ENCODE measurements at regions not wholly inside any gene's neighbourhood (a gene's known extent, or its start where the extent isn't known, plus 50 kb on each side); places are given as distances from the start of the nearest gene placed in this dataset.

DNA sequence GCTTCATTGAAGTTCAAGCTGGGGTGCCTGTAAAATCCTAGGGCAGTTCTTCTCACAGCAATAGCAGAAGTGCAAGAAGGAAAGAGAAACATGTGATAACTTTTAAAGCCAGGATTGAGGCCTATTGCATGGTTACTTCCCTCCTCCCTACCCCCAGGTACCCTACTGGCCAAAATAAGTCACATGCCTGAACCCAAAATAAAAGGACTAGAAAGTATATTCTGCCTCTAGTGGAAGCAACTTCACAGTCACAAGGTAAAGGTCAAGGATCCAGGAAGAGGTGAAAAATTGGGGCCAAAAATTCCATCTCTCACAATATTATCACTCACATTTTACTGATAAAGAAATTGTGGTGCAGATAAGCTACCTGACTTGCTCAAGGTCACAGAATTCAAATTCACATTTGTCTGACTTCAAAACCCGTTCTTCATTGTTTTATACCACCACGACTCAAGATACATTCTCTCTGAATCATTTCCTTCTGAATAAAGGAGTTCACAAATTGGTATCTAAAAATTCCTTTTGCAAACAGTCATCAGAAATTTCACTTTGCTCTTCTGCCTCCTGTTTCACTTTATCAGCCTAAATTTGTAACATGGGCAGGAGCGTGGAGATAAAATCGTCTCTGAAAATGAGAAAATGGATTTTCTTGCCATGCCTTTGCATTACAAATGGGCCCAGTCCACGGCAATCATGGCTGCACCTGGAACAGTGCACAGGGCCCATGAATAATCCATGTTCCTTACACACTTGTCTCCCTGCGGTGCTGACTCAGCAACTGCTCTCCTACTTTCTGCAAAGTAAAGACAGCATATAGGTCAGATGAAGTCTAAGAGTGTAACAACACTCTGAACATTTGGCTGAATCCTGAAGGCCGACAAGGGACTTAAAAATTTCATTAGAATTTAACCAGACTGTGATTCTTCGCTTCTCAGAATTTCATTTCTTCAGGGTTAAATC, 485.3 kb upstream of the NFIA start:
- DNase-seq (ENCODE audit: low read depth in 3 of 3) = no peak

DNA sequence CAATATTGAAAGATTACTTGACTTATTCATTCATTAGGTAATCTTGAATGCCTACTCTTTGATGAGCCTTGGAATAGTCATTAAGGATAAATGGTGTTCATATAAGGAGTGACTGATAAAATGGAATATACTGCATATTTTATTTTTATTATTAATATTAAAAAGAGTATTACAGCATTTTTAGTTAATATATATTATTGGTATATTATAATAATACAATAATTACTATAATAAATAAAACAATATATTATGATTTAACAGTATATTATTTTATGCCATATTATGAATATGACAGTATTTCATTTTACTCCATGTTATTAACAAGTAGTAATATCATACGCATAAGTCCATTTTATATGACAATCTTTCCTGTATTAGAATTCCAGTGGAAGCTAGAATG, 490.8 kb upstream of the NFIA start:
- DNase-seq (ENCODE audit: low read depth in 3 of 3) = no peak

- no peak for DNase-seq (ENCODE audit: low read depth in 3 of 3)
Observed at GRCh38 chr1:60589916-60590315, 492.4 kb upstream of the NFIA start.

GRCh38 chr1:60589046-60589748, 493.2 kb upstream of the NFIA start:
- no peak for DNase-seq (ENCODE audit: low read depth in 3 of 3)

GRCh38 chr1:60584371-60584770, 498.0 kb upstream of the NFIA start:
- no peak for DNase-seq (ENCODE audit: low read depth in 3 of 3)

DNA sequence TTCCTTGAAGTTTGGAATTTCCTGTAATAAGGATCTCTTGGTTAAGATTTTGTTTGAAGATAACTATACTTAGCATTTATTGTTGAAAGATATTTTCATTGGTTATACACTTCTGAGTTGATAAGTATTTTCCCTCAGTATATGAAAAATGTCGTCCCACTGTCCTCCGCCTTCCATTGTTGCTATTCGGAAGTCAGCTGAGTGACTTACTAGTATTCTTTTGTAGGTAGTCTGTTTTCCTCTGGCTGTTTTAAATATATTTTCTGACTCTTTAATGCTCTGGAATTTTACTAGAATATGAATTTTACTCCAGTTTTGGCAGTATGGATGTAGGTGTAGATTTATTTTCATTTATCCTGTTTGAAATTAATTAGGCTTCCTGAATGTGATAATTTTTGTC, 498.7 kb upstream of the NFIA start:
- no peak for DNase-seq (ENCODE audit: low read depth in 3 of 3)

GRCh38 chr1:60581455-60582220, 500.7 kb upstream of the NFIA start:
- DNase-seq (ENCODE audit: low read depth in 3 of 3) = no peak

GRCh38 chr1:60577029-60577428, 503.5 kb upstream of the C1orf87 start:
- DNase-seq (ENCODE audit: low read depth in 3 of 3) = no peak

DNA sequence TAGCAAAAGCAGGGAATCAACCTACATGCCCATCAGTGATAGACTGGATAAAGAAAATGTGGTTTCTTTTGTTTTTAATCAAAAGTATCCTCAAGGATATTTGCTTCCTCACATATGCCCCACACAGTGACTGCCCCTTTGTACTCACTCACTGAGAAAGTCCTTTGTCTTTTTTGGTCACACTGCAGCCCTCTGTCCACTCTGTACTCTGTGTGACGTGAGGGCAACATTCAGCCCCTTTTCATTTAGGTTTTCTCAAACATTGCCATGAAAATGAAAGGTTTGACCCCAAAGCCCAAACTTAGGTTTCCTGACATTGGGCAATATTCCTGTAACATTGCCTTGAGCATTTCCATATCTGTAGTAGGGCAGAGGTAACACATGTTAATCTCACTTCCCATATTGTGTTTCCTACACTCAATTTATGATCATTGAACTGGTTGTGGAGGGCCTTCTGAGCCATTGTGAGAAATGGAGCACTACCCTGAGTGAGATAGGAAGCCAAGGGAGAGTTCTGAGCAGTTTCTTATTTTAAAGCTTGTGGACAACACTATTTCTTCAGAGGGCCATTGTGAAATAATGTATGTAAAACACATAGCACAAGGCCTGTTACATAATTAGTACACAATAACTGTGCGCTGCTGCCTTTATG, 501.9 kb upstream of the C1orf87 start:
- no peak for DNase-seq (ENCODE audit: low read depth in 3 of 3)

DNA sequence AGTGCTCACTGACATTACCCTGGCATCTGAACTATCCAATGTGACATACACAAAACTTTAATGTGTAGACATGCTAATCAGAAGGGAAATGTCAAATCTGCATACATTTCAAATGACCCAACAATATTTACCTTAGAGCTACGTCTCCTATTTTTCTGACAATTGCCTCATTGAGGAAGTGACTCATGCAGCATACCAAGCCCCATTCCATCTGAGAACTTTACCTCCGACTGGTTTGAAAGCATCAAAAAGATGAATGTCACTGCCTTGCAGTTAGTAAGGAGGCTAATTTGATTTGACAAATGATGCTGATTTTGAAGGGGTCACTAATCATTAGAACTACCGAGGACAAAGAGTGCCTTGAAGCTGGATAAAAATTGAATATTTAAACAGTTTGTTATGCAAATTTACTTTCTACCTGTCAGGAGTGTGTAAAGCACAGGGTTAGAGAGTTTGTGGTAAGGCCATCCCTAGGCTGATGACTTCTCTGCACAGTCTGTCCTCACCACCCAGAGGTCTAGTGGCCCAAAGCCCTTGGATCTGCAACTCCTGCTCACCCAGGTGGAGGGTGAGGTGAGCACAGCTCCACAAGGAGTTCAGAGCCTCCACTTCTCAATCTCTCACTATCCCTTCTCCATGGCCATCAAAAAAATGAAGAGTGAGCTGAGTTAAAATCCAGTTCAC, 500.3 kb upstream of the C1orf87 start:
- DNase-seq (ENCODE audit: low read depth in 3 of 3) = no peak

DNA sequence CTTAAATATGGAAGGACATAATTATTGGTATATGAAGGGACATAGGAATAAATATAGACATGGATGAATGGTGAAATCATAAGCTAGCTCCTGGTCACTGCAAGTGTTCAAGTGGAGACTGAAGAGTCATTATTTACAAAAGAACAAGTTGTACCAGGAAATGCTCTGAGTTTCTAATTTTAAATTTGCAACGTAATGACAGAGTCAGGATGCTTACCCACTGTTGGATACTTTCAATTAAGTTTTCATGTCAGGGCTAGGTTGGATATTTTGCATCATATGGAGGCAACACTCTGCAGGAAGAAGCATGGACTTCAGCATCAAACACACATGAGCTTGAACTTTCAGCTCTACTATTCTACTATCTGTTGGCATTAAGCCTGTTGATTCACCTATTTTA, 499.6 kb upstream of the C1orf87 start:
- no peak for DNase-seq (ENCODE audit: low read depth in 3 of 3)

DNA sequence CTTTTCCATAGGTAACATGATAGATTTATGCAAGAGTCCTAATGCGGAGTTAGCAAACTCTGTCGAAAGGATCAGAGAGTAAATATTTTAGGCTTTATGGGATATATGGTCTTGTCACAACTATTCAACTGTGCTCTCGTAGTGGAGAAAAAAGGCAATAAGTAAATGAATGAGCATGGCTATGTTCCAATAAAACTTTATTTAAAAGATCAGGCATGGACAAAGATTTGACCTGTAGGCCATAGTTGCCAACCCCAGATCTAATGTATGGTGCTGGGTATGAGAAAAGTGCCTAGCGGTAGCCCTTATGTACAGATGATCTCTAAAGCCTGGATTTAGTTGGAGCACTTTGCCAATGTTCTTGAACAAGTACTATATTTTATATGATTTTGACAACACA, 498.8 kb upstream of the C1orf87 start:
- no peak for DNase-seq (ENCODE audit: low read depth in 3 of 3)

- DNase-seq (ENCODE audit: low read depth in 3 of 3) = no peak
Observed at GRCh38 chr1:60571811-60572210, 498.2 kb upstream of the C1orf87 start.

DNA sequence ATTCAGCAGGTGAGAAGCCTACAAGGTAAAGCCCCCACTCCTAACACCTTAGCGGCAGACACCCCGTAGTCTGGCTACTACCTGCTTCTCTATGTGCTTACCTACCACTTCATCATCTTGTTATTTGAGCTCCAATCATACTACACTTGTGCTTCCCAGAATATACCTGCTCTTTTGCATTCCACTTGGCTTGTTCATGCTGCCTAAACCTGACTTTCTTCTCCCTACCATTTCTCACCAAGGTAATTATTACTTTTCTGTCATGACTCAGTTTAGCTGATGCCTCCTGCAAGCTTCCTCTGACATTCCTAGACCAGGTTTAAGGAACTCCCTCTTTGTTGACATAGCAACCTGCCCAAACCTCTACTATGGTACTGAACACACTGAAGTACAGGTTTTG, 495.6 kb upstream of the C1orf87 start:
- DNase-seq (ENCODE audit: low read depth in 3 of 3) = no peak

DNA sequence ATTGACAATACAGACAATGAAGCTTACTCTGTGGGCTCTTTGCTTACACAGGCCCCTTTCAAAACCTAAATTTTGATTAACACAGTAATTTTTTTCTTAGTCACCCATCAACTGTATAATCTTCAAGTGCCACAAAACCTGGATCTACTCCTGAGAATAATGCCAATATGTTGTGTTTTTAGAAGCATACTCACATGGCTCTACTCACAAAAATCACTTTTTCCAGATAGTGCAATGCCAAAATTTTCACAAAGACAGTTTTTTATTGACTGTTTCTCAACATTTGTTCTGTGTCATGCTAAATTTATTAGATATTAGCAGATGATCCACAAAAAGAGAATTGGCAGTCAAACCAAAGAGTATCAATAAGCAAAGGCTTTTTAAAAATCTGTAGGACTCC, 493.7 kb upstream of the C1orf87 start:
- no peak for DNase-seq (ENCODE audit: low read depth in 3 of 3)

GRCh38 chr1:60564916-60565750, 491.6 kb upstream of the C1orf87 start:
- DNase-seq (ENCODE audit: low read depth in 3 of 3) = no peak

GRCh38 chr1:60563777-60564535, 490.4 kb upstream of the C1orf87 start:
- no peak for DNase-seq (ENCODE audit: low read depth in 3 of 3)

GRCh38 chr1:60562740-60563139, 489.2 kb upstream of the C1orf87 start:
- no peak for DNase-seq (ENCODE audit: low read depth in 3 of 3)

GRCh38 chr1:60560701-60561100, 487.1 kb upstream of the C1orf87 start:
- DNase-seq (ENCODE audit: low read depth in 3 of 3) = no peak

- no peak for DNase-seq (ENCODE audit: low read depth in 3 of 3)
Observed at GRCh38 chr1:60558236-60558635, 484.7 kb upstream of the C1orf87 start.

All from stimulated activated CD4-positive, alpha-beta T cell treated with anti-CD3 and anti-CD28 coated beads, TNF-alpha, amount 100 ng/mL, for 48 hours (primary cell).